EL (cell line): ENCODE measurements at regions not wholly inside any gene's neighbourhood (a gene's known extent, or its start where the extent isn't known, plus 50 kb on each side); places are given as distances from the start of the nearest gene placed in this dataset.
"Not testable (repeated sequence)": the region's sequence is repeated elsewhere in the genome, so short reads cannot be mapped to it uniquely, and the experiment has no call there.

Source experiments
- DNase-seq: peaks from one replicate; pipeline ENCODE4 v3.0.0-alpha.2; 2016

DNA sequence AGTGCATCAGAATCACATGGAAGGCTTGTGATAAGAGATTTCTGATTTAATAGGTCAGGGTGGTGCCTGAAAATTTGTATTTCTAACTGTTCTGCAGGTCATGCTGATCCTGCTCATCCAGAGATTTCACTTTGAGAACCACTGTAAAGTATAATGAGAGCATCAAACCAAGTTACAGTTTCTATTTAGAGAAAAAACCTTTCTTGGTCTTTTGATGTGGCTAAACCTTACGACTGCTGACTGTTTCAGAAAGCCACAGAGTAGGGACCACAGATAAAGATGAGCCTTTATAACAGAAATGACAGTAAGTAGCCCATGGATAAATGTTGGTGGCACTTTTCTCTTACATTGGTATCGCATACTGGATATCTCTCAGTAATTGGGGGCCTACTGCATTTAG, 109.4 kb upstream of the FANCL start:
- DNase-seq: no peak

- DNase-seq: no peak
These were observed 106.7 kb upstream of the FANCL start for GRCh38 chr2:58347810-58348209.

DNA sequence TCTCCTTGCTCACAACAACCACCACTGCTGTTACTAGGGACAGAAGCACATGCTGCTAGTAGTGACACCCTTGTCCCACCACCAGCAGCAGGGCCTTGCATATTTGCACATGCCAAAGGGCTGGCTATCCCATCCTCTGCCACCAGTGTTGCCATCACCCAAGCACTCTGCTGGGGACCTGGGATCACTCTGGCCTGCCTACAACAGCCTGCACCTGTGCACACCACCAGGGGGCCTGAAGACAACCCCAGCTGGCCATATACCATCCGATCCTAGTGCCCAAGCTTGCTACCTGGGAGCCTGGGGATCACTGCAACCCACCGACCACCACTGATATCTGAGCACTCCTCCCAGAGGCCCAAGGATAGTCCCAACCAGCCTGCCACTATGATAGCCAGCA, 99.9 kb upstream of the FANCL start:
- DNase-seq: no peak

DNA sequence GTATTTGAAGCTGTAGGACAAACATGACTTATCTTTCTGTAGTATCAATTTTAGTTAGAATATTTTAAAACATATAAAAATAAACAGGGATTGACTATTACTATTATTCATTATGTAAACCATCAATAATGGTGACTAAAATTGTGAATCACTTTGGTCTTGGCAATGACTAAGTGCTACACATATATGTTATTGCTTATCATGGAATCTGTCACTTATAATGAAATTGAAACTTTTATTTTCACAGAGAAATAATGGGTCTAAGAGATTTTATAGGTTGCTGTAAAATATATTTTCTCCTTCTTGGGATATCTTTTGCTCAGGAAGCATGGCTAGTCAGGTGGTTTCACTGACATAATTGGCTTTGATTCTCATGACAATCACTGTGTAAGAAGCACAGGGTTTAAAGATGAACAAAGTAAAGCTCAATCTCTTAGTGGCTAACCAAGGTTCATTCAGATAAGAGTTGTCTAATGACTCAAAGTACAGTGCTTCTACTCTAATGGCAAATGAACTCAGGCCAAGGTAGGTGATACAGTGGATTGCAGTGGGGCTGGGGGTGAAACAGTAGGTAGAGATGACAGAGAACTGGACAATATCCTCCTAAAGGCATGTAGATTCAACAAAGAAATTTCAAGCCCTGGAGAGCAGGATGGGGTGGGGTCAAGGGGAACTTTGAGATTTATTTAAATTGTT, 98.6 kb upstream of the FANCL start:
- no peak for DNase-seq

DNA sequence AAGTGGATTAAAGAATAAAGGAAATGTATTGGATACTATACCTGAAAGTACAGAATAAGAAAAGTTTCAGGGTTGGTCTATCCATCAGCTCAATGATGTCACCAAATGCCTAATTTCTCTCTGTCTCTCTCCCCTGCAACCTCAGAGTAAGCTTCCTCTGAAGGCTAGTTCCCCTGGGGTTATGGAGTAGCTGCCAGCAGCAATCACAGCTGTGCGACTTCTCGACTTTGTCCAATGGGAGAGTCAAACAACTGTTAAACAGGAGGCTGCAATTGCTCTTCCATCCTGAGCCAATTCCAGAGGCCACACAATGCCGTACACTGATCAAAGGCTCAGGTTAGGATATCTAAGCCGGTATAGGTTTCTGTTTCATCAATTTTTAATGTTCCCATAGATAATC, 95.3 kb upstream of the FANCL start:
- DNase-seq: no peak

DNA sequence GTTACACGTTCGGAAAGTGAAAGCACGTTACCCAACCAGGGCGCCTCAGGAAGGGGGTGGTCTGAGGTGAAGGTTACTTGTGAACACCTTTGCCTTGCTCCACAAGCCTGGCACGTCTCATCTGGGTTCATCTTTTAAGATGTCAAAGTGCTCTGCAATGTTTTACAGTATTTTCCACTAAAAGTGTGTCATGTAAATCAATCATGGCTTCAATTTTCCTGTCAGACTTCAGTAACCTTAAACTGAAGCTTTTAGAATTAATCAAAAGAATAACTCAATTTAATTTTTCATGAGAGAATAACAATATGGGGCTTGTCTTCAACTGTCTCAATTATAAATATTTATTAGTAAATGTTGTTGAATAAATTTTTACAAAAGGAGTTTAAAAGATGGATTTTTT, 93.3 kb upstream of the FANCL start:
- DNase-seq: no peak

GRCh38 chr2:58325296-58325895, 84.3 kb upstream of the FANCL start:
- not testable (repeated sequence) for DNase-seq

GRCh38 chr2:58319481-58319880, 78.4 kb upstream of the FANCL start:
- DNase-seq: no peak

DNA sequence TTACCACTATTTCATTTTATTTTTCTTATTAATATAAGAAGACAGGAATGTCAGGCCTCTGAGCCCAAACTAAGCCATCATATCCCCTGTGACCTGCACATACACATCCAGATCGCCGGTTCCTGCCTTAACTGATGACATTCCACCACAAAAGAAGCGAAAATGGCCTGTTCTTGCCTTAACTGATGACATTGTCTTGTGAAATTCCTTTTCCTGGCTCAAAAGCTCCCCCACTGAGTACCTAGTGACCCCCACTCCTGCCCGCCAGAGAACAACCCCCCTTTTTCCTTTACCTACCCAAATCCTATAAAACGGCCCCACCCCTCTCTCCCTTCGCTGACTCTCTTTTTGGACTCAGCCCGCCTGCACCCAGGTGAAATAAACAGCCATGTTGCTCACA, 77.8 kb upstream of the FANCL start:
- DNase-seq: not testable (repeated sequence)

- no peak for DNase-seq
These were observed 72.8 kb upstream of the FANCL start for GRCh38 chr2:58313926-58314325.

GRCh38 chr2:58308435-58308834, 67.3 kb upstream of the FANCL start:
- DNase-seq: no peak

GRCh38 chr2:58304843-58305242, 63.7 kb upstream of the FANCL start:
- no peak for DNase-seq

DNA sequence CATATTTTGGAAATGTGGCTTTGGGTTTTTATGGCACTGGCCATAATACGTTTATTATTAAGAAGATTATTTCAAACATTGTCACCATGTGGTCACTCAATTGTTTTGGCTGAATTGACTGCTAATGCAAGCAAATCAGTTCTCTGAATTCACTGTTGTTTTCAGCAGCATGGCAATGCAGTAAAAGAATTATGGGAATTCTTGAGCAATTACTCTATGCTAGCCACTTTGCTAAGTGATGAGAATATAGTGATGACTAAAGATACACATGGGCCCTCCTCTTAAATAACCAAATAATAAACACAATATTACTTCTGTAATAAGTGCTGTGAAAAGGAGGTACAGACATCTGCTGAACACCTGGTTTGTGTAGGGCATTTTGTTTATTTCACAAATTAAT, 58.0 kb upstream of the FANCL start:
- DNase-seq: no peak

- DNase-seq: no peak
These were observed 51.9 kb upstream of the FANCL start for GRCh38 chr2:58293056-58293455.

GRCh38 chr2:58291726-58292438, 50.8 kb upstream of the FANCL start:
- DNase-seq: no peak
